ENCODE measurements at regions not wholly inside any gene's neighbourhood (a gene's known extent, or its start where the extent isn't known, plus 50 kb on each side); places are given as distances from the start of the nearest gene placed in this dataset.

DNA sequence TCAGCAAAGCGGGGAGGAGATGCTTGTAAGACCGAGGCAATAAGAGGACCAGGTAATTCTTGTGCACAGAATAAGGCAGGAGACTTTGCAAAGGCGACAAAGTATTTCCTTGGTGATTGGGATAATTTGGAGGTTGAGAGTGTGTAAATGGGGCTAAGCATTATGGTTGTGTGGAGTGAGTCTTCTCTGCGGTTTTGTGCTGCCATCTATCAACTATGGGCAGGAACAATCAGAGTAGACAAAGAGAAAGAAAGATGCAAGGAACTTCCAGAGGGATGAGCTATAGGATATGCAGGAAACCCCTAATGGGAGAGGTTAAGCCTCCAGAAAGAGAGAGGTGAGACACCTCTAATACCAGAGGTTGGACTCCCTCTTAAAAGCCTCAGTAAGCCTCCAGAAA is 339.8 kb downstream of the PAPSS1 start:
- H3K36me3 ChIP-seq = no peaks in the 10 kb centered on the region
- H3K4me1 ChIP-seq = no peaks in the 10 kb centered on the region
- H3K27ac ChIP-seq = no peak overlapping the region
- in situ Hi-C loops (cut with MboI; ENCODE audit: low sequenced_read_pairs in 4 of 4) (no loop called here), intact Hi-C loops (cut with DNase I; ENCODE audit: low total_unique reads) (no loop called here)
- H3K4me3 ChIP-seq = no peak overlapping the region
- no peak for TF ChIP-seq CTCF (IDR thresholded peaks at IDR 0.05 in 4 of 5, conservative IDR thresholded peaks at IDR 0.05 in 1 of 5)
- no peak for TF ChIP-seq POLR2A (IDR thresholded peaks at IDR 0.05)
- no peaks in the 10 kb centered on the region for H3K9me3 ChIP-seq
- no peaks in the 10 kb centered on the region for H3K27me3 ChIP-seq
- no peak for ATAC-seq
- DNase-seq = no peak

GRCh38 chr4:107379054-107379869 is 340.8 kb downstream of the PAPSS1 start:
- Histone ChIP-seq H3K4me3 (no peak overlapping the region), H3K27ac (no peak overlapping the region), H3K27me3 (no peaks in the 10 kb centered on the region), H3K36me3 (no peaks in the 10 kb centered on the region), H3K4me1 (no peaks in the 10 kb centered on the region), H3K9me3 (no peaks in the 10 kb centered on the region)
- in situ Hi-C loops (cut with MboI; ENCODE audit: low sequenced_read_pairs in 4 of 4) = no loop called here
- intact Hi-C loops (cut with DNase I; ENCODE audit: low total_unique reads) = no loop called here
- DNase-seq = no peak
- ATAC-seq = no peak
- TF ChIP-seq POLR2A (IDR thresholded peaks at IDR 0.05) = no peak
- no peak for TF ChIP-seq CTCF (IDR thresholded peaks at IDR 0.05 in 4 of 5, conservative IDR thresholded peaks at IDR 0.05 in 1 of 5)

DNA sequence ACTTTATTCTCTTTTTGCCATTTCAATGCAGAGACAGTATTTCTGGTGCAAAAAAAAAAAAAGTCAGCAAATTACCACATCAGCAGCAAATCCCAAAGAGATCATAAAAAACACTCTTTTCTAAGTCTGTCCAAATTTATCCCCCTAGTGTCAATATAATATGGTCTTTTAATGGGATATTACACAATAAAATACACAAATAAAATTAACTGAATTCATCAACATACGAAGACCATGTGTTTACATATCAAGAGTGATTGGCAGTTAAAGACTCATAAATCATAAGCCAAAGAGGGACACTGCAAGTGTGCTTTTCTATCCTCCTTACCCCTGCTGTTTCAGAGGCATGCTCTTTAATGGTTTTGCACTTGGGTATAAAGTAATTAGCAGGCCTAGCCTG is 340.2 kb upstream of the DKK2 start:
- H3K9me3 ChIP-seq = no peaks in the 10 kb centered on the region
- TF ChIP-seq POLR2A (IDR thresholded peaks at IDR 0.05) (no peak), CTCF (IDR thresholded peaks at IDR 0.05 in 4 of 5, conservative IDR thresholded peaks at IDR 0.05 in 1 of 5) (no peak)
- in situ Hi-C loops (cut with MboI; ENCODE audit: low sequenced_read_pairs in 4 of 4) = no loop called here

GRCh38 chr4:107366900-107367299 is 330.8 kb upstream of the DKK2 start:
- DNase-seq (no peak), ATAC-seq (no peak)
- Histone ChIP-seq H3K9me3 (no peaks in the 10 kb centered on the region), H3K27me3 (no peaks in the 10 kb centered on the region), H3K27ac (no peak overlapping the region), H3K4me3 (no peak overlapping the region), H3K36me3 (no peaks in the 10 kb centered on the region), H3K4me1 (no peaks in the 10 kb centered on the region)
- no peak for TF ChIP-seq POLR2A (IDR thresholded peaks at IDR 0.05)
- no peak for TF ChIP-seq CTCF (IDR thresholded peaks at IDR 0.05 in 4 of 5, conservative IDR thresholded peaks at IDR 0.05 in 1 of 5)
- intact Hi-C loops (cut with DNase I; ENCODE audit: low total_unique reads) = no loop called here
- in situ Hi-C loops (cut with MboI; ENCODE audit: low sequenced_read_pairs in 4 of 4) = no loop called here

More for the DNA sequence above, 340.2 kb upstream of the DKK2 start:
- ATAC-seq (no peak), DNase-seq (no peak)
- H3K4me1 ChIP-seq = no peaks in the 10 kb centered on the region
- intact Hi-C loops (cut with DNase I; ENCODE audit: low total_unique reads) = no loop called here
- H3K27me3 ChIP-seq = no peaks in the 10 kb centered on the region
- no peak overlapping the region for H3K4me3 ChIP-seq
- H3K27ac ChIP-seq = no peak overlapping the region
- no peaks in the 10 kb centered on the region for H3K36me3 ChIP-seq

Measured in gastrocnemius medialis (tissue), 4 donors.